ENCODE measurements at regions not wholly inside any gene's neighbourhood (a gene's known extent, or its start where the extent isn't known, plus 50 kb on each side); places are given as distances from the start of the nearest gene placed in this dataset.

GRCh38 chr11:130691581-130691980 lies 224.7 kb downstream of the SNX19 start:
- TF ChIP-seq POLR2A (IDR thresholded peaks at IDR 0.05; ENCODE audit: low read length) (no peak), GATA1 (IDR thresholded peaks at IDR 0.05; ENCODE audit: low read depth, low read length) (no peak)
